GM12874 (cell line): ENCODE measurements at regions not wholly inside any gene's neighbourhood (a gene's known extent, or its start where the extent isn't known, plus 50 kb on each side); places are given as distances from the start of the nearest gene placed in this dataset.

Experiments
- TF ChIP-seq, protein P1 (sequence below): IDR thresholded peaks from 2 replicates; pipeline ENCODE4 v1.5.1; 2011; ENCODE audit warnings: low read depth, mild to moderate bottlenecking, control low read depth, low read length, moderate library complexity; ENCODE audit not compliant: insufficient read depth

DNA sequence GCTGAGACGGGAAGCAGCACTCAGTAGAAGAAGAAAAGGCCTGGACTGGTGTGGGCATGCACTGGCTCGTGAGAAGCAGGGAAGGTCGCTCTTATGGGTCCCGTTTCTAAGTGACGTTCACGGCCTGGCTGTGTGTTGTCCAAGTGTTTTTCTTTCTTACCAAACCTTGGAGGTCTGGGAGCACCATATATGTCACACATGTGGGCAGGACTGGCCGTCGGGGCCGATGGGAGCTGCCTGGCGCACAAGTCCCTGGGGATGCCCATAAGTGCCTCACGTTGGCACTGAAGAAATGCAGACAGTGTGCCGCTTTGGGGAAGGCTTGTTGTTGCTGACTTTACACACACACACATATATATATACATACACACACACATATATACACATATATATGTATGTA is 86.0 kb upstream of the DUSP22 start:
- TF ChIP-seq, protein P1, sequence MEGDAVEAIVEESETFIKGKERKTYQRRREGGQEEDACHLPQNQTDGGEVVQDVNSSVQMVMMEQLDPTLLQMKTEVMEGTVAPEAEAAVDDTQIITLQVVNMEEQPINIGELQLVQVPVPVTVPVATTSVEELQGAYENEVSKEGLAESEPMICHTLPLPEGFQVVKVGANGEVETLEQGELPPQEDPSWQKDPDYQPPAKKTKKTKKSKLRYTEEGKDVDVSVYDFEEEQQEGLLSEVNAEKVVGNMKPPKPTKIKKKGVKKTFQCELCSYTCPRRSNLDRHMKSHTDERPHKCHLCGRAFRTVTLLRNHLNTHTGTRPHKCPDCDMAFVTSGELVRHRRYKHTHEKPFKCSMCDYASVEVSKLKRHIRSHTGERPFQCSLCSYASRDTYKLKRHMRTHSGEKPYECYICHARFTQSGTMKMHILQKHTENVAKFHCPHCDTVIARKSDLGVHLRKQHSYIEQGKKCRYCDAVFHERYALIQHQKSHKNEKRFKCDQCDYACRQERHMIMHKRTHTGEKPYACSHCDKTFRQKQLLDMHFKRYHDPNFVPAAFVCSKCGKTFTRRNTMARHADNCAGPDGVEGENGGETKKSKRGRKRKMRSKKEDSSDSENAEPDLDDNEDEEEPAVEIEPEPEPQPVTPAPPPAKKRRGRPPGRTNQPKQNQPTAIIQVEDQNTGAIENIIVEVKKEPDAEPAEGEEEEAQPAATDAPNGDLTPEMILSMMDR: no peak

DNA sequence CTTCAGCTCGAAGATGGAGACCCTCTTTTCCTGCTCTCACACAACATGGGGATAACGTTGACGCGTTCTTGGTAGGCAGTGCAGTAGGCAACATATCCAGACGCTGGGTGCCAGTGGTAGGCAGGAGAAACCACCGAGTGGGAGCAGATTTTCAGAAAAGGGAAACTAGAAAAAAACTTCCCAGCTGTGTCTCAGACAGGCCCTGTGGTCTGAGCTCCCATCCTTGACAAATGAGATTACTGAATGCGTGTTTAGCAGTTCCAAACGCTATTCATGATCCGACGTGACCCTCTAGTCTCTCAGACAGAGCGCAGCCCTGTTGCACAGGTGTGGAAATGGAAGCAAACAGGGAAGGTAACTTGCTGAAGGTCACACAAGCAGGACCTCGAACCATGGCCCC is 83.9 kb upstream of the DUSP22 start:
- TF ChIP-seq, protein P1: no peak

DNA sequence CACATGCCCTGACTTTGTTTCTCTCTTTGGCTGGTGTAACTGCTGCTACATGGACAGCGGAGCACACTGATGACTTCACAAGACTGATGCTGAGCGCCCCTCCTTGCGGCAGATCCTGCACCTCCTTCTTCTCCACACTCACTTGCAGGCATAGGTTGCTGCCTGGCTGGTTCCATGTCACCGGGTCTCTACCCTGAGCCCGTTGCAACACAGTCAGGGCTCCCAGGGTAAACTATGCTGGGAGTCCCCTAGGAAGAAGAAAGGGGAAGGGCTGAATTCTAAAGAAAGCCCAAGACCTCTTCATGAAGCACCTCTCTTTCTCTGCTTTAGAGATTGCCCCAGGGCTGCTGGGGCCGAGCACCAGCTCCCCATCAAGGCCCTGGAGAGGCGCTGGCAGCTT is 83.3 kb upstream of the DUSP22 start:
- TF ChIP-seq, protein P1: no peak

DNA sequence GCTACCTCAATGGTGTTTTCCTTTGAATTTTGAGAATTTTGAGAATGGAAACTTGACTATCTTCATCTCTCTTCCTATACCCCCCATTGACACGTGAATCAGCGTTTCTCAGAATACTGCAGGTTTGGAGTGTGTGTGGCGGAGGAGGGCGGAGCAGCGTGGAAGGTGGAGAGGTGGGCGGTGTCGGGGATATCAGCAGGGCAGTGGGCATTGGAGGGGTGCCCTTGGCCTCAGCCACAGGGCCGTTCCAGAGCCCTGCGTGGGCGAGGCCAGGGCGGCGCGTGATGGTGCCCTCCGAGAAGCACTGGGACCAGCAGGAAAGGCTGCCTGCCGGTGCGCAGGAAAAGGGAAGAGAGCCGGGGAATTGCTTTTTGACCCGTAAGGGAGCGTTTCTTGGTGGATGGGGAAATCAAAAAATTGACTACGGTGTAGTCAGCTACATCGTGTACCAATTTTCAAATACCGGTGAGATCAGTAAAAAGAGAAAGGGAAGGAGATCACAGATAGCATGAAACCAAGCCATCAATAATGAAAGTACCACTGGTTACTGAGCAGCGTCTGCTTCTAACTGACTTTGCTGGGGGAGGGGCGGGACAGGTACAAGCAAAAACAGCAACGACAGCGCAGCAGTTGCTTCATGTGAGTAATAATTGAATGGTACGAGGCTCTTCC is 82.7 kb upstream of the DUSP22 start:
- TF ChIP-seq, protein P1: no peak

DNA sequence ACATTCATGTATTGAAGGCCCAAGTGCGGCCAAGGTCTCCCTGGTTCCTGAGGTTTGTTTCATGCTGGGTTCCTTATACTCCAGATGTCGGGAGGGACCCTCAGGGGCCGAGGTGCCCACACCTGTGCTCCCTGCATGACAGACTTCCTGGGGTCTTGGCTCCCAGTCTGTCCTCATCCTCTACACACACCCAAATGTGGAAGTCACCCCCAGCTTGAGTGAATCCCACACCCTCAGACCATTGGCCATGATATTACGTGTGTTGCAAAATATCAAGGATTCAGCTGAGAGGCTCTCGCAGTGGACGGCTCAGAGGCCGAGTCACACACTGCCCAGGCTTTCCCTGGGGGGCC is 82.2 kb upstream of the DUSP22 start:
- TF ChIP-seq, protein P1: no peak

DNA sequence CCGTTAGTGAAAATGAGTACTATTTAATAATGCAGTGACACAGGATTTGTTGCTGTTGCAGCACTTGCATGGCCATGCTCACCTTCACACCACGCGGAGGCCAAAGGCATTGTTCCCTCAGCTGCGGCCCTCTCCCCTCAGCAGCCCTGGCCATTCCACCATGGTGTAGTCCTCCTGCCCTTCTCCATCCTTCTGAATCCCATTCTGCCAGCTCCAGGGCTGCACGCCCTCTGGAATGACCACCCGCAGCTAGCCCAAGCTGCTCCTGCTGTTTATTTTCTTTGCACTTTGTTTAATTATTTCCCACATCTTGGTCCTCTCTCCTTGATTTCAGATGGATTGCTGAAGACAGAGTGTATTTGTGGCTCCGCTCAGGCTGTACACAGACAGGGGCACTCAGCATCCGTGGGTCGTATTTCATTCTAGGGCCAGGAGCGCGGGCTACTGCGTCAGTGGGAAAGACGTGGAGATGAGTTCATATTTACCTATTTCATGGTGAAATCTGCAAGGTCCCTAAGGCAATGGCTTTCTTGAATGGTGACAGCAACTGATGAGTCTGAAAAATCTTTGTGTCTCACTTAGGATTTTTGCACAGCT is 81.4 kb upstream of the DUSP22 start:
- TF ChIP-seq, protein P1: no peak

DNA sequence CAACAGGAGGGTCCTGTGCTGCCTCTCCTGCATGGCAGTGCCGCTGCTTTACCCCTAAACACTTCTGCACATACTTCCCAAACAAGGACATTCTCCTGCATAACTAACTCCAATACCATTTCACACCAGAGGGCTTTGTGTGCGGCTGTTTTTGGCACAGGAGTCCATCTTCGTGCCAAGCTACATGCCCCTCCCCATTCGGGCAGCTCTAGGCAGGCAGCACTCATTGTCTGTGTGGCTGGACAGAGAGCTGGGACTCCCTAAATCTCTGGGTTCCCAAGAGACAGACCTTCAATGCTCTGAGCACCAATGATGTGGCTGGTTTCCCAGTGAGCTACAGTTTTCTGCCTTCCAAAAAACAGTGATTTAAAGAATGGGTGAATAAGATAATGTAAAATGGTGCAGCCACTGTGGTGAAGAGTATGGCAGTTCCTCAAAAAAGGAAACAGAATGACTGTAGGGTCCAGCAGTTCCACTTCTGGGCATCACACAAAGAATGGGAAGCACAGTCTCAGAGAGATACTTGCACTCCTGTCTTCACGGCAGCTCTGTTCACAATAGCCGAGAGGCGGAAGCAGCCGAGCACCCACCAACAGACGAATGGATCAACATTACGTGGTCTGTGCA is 80.3 kb upstream of the DUSP22 start:
- TF ChIP-seq, protein P1: no peak
